ENCODE measurements at regions not wholly inside any gene's neighbourhood (a gene's known extent, or its start where the extent isn't known, plus 50 kb on each side); places are given as distances from the start of the nearest gene placed in this dataset.

GRCh38 chr16:82311528-82311927 lies 141.5 kb upstream of the MPHOSPH6 start:
- no peak overlapping the region for H3K4me3 ChIP-seq (ENCODE audit: low read depth, low read length)
- TF ChIP-seq CTCF (IDR thresholded peaks at IDR 0.05; ENCODE audit: low read depth, low read length, missing control alignments), result no peak
- no peak for DNase-seq (ENCODE audit: low read depth)

GRCh38 chr16:82302042-82302727 lies 132.2 kb upstream of the MPHOSPH6 start:
- no peak for DNase-seq (ENCODE audit: low read depth)
- no peak overlapping the region for H3K4me3 ChIP-seq (ENCODE audit: low read depth, low read length)
- TF ChIP-seq CTCF (IDR thresholded peaks at IDR 0.05; ENCODE audit: low read depth, low read length, missing control alignments), result no peak

DNA sequence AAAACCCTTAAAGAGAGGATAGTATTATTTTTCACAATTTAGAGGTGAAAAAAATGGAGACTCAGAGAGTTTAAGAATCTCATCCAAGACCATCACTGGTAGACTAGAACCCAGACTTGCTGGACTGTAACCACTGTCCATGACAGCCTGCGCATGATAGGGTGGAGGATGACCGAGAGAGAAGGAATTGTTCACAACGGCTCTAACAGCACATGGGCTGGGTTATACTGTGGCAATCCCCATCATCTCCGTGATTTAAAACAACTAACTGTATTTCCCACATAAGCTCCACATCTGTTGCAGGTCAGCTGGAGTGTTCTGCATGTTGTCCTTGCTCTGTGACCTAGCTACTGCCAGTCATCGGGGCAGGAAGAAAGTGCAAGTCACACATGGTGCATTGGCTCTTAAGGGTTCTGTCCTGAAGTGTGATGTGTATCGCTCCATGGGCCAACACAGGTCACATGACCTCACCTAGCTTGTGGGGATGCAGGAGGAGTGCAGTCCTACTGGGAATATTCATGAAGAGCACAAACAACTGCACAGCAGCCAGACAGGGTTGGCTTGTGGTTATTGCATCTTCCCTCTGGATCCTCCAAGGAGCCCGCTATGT lies 131.2 kb upstream of the MPHOSPH6 start:
- H3K4me3 ChIP-seq (ENCODE audit: low read depth, low read length), result no peak overlapping the region
- no peak for DNase-seq (ENCODE audit: low read depth)
- TF ChIP-seq CTCF (IDR thresholded peaks at IDR 0.05; ENCODE audit: low read depth, low read length, missing control alignments), result no peak

DNA sequence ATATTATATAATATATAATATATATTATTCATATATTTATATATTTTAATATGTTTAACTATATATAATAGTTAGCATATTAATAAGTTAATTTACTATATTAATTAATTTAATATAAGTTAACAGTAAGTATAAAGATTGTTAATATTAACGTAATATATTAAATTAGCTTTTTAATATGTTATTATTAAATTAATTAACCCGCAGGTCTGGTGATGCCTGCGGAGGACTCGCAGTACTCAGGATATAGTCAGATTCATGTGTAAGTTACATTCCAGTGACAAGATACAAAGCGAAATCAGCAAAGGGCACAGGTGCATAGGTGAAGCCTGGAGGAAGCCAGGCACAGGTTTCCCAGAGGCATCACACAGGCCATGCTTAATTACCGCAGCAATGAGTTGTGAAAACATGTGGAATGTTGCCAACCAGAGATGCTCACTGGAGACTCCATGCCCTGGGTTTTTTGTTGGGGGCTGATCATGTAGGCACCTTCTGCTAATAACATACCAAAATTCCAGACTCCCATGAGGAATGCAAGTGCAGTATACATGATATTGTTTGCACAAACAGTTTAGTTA lies 130.4 kb upstream of the MPHOSPH6 start:
- DNase-seq (ENCODE audit: low read depth), result no peak
- TF ChIP-seq CTCF (IDR thresholded peaks at IDR 0.05; ENCODE audit: low read depth, low read length, missing control alignments), result no peak
- H3K4me3 ChIP-seq (ENCODE audit: low read depth, low read length), result no peak overlapping the region

DNA sequence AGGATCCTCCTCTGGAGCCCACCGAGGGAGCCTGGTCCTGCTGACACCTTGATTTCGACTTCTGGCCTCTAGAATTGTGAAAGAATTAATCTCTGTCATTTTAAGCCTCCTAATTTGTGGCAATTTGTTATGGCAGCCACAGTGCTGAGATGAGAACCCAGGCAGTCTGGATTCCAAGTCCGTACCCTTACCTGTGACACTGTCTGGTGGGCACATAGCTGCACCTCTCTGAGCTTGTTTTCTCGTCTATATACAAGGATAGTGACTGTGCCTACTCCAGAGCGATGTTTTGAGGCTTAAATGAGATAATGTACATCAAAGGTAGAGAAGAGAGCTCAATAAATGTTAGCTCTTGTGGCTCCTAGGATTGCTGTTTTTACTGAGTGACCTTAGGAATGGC lies 128.4 kb upstream of the MPHOSPH6 start:
- no peak for DNase-seq (ENCODE audit: low read depth)
- H3K4me3 ChIP-seq (ENCODE audit: low read depth, low read length), result no peak overlapping the region
- TF ChIP-seq CTCF (IDR thresholded peaks at IDR 0.05; ENCODE audit: low read depth, low read length, missing control alignments), result no peak

GRCh38 chr16:82295290-82296201 lies 125.5 kb upstream of the MPHOSPH6 start:
- no peak overlapping the region for H3K4me3 ChIP-seq (ENCODE audit: low read depth, low read length)
- TF ChIP-seq CTCF (IDR thresholded peaks at IDR 0.05; ENCODE audit: low read depth, low read length, missing control alignments), result no peak
- DNase-seq (ENCODE audit: low read depth), result no peak
